AG09309 (cell line): ENCODE measurements at regions not wholly inside any gene's neighbourhood (a gene's known extent, or its start where the extent isn't known, plus 50 kb on each side); places are given as distances from the start of the nearest gene placed in this dataset.
"Not testable (repeated sequence)": the region's sequence is repeated elsewhere in the genome, so short reads cannot be mapped to it uniquely, and the experiment has no call there.

Experiments used
- DNase-seq: peaks from one replicate; pipeline ENCODE4 v3.0.0-alpha.2; 2010; ENCODE audit warnings: low read depth
- H3K4me3 ChIP-seq: 2 replicates; pipeline ENCODE4 v1.5.1; 2011; ENCODE audit warnings: mild to moderate bottlenecking, low read depth, low read length, moderate library complexity; ENCODE audit not compliant: control insufficient read depth
- CTCF ChIP-seq: IDR thresholded peaks from 2 replicates; pipeline ENCODE4 v1.5.1; 2011; ENCODE audit warnings: mild to moderate bottlenecking, low read depth, low read length, inconsistent platforms; ENCODE audit not compliant: insufficient read depth, control insufficient read depth; ENCODE audit errors: missing control alignments

DNA sequence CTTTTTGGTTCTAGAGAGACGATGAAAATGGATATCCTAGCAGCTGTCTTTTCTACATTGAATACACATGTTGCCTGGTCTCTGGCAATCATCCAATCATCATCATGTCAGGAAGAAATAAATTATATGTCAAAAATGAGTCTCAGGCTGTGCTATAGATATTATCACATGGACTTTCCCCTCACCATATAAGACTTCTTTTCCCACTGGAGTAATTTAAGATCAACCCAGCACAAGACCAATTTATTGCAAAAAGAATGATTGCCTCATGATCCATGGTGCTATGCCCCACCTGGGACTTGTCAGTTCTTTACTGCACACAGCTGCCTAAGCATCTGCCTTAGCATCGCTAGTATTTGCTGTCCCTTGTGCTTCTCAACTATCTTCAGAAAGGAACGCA, 783.7 kb upstream of the TMEFF2 start:
- H3K4me3 ChIP-seq = no peak overlapping the region
- TF ChIP-seq CTCF = no peak
- DNase-seq = no peak

DNA sequence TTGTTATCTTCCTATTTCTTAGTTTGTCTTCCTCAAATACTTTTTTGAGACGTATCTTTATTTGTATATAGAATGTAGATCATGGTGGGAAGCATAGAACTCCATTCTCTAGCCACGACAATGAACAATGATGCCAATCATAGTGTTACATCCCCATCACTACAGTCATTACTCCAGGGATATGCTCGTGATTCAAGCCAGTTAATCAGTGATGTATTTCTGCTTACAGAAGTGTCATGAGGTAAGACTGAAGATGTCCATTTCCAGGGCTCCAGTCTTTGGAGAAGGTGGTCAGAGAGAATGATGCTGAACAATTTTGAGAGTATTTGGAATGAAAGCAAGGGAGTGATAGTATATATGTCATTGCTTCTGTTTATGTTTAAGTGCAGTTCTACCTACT, 777.2 kb upstream of the TMEFF2 start:
- no peak for DNase-seq
- no peak for TF ChIP-seq CTCF

DNA sequence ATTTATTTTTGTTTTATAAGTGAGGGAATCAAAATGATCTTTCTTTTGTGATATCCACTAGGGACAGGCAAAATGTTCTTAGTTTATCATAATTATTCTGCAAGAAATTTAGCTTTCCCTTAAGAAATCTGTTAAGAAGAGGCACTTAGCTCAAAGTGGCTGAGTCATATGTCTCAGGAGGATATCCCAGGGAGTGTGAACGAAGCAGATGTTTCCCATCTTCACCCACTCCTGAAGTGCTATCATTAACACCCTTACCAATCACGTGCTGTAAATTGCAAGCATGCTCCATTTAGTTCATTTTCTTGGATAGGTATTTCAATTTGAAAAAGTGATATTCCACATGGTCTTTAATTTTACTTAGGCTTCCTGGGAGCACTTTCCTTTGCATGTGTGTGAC, 774.3 kb upstream of the TMEFF2 start:
- no peak overlapping the region for H3K4me3 ChIP-seq
- no peak for TF ChIP-seq CTCF
- no peak for DNase-seq

More for the DNA sequence above, 777.2 kb upstream of the TMEFF2 start:
- H3K4me3 ChIP-seq = no peak overlapping the region

DNA sequence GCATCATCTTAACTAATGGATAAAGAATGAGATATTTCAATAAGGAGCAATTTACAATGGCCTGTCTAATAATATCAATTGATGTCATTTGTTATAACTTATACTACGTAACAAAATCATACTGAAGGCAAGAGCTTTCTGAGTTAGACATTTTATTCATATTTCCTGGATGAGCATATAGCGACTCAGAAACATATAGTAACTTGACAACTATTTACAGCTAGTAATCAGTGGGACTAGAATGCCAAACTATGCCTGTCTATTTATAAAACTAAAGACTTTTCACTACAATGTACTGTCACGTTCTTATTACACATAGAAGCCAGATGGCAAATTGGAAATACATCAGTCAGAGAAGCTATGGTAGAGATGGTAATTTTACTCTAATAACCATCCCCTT, 766.2 kb upstream of the TMEFF2 start:
- H3K4me3 ChIP-seq = no peak overlapping the region
- TF ChIP-seq CTCF = no peak
- no peak for DNase-seq

DNA sequence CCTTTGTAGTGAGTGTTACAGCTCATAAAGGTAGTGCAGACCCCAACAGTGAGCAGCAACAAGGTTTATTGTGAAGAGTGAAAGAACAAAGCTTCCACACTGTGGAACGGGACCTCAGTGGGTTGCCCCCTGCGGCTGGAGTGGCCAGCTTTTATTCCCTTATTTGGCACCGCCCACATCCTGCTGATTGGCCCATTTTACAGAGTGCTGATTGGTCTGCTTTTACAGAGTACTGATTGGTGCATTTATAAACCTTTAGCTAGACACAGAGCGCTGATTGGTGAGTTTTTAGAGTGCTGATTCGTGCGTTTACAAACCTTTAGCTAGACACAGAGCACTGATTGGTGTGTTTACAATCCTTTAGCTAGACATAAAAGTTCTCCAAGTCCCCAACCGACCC, 763.9 kb upstream of the TMEFF2 start:
- not testable (repeated sequence) for DNase-seq, H3K4me3 ChIP-seq

DNA sequence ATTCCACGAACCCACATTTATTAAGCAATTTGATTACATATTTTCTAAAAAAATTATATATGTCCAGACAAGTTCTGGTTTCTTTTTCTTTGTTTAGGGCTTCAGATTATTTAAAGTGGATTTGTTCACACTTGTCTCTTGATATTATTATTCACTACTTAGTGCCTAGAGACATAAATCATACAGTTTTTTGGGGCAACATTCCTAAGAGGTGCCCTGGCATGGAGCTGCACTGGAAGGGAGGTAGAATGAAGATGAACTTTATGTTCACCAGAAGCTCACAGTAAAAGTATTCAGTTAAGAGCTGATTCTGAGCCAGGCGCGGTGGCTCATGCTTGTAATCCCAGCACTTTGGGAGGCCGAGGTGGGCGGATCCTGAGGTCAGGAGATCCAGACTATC, 762.7 kb upstream of the TMEFF2 start:
- H3K4me3 ChIP-seq = no peak overlapping the region
- no peak for DNase-seq
- no peak for TF ChIP-seq CTCF

GRCh38 chr2:192953116-192953515, 758.4 kb upstream of the TMEFF2 start:
- no peak for TF ChIP-seq CTCF
- no peak for DNase-seq
- no peak overlapping the region for H3K4me3 ChIP-seq
